Cardiac muscle cell (in vitro differentiated cells and primary cell): ENCODE measurements at regions not wholly inside any gene's neighbourhood (a gene's known extent, or its start where the extent isn't known, plus 50 kb on each side); places are given as distances from the start of the nearest gene placed in this dataset.

ENCODE experiments used
- DNase-seq, 2 donors: peaks; one replicate each; pipeline versions ENCODE4 v3.0.0 to v3.0.0-alpha.2; 2010 to 2017; ENCODE audit warnings: low read depth in 1 of 2, low spot score in 1 of 2
- H3K27ac ChIP-seq: fragments of 200-600 bp; sonication (generic); 2 replicates; pipeline ENCODE4 v1.5.1; 2016
- H3K27me3 ChIP-seq: fragments of 200-600 bp; sonication (generic); 2 replicates; pipeline ENCODE4 v1.6.0; 2016; ENCODE audit warnings: control low read depth
- H3K36me3 ChIP-seq: fragments of 200-600 bp; sonication (generic); 2 replicates; pipeline ENCODE4 v1.5.1; 2016; ENCODE audit warnings: control low read depth
- H3K4me1 ChIP-seq: fragments of 200-600 bp; sonication (generic); 2 replicates; pipeline ENCODE4 v1.8.1; 2017; ENCODE audit warnings: low read depth, mild to moderate bottlenecking, mixed run types
- H3K4me3 ChIP-seq: fragments of 200-600 bp; sonication (generic); 2 replicates; pipeline ENCODE4 v1.5.1; 2016; ENCODE audit warnings: mild to moderate bottlenecking
- H3K9me3 ChIP-seq: fragments of 200-600 bp; sonication (generic); 2 replicates; pipeline ENCODE4 v1.5.1; 2017; ENCODE audit warnings: low read depth, mild to moderate bottlenecking, control low read depth
- CTCF ChIP-seq: IDR thresholded peaks from 2 replicates; pipeline ENCODE4 v1.5.1; 2012; ENCODE audit warnings: low read depth, mild to moderate bottlenecking, low read length

GRCh38 chr16:73172241-73172972 is 124.5 kb upstream of the ZFHX3 start:
- no peaks in the 10 kb centered on the region for H3K27me3 ChIP-seq
- H3K4me3 ChIP-seq, result no peak overlapping the region
- peak; percentile 30 to 97 for DNase-seq
- no peak overlapping the region for H3K27ac ChIP-seq
- no peaks in the 10 kb centered on the region for H3K36me3 ChIP-seq
- no peaks in the 10 kb centered on the region for H3K9me3 ChIP-seq
- peaks cover 8% of the 10 kb centered on the region for H3K4me1 ChIP-seq
- peak; percentile 50 for TF ChIP-seq CTCF

GRCh38 chr16:73171901-73172240 is 123.9 kb upstream of the ZFHX3 start:
- Histone ChIP-seq H3K27ac (no peak overlapping the region), H3K27me3 (no peaks in the 10 kb centered on the region), H3K9me3 (no peaks in the 10 kb centered on the region), H3K36me3 (no peaks in the 10 kb centered on the region), H3K4me1 (peaks cover 8% of the 10 kb centered on the region), H3K4me3 (no peak overlapping the region)
- no peak for DNase-seq
- TF ChIP-seq CTCF, result no peak

- no peaks in the 10 kb centered on the region for H3K27me3 ChIP-seq
- H3K36me3 ChIP-seq, result no peaks in the 10 kb centered on the region
- no peak for TF ChIP-seq CTCF
- no peaks in the 10 kb centered on the region for H3K9me3 ChIP-seq
- no peak overlapping the region for H3K4me3 ChIP-seq
- no peak overlapping the region for H3K27ac ChIP-seq
- H3K4me1 ChIP-seq, result peaks cover 8% of the 10 kb centered on the region
- no peak for DNase-seq
These were observed 123.5 kb upstream of the ZFHX3 start for GRCh38 chr16:73171380-73171779.

- H3K4me3 ChIP-seq, result no peak overlapping the region
- peaks cover 8% of the 10 kb centered on the region for H3K4me1 ChIP-seq
- no peak overlapping the region for H3K27ac ChIP-seq
- no peaks in the 10 kb centered on the region for H3K36me3 ChIP-seq
- H3K27me3 ChIP-seq, result no peaks in the 10 kb centered on the region
- DNase-seq, result no peak
- H3K9me3 ChIP-seq, result no peaks in the 10 kb centered on the region
- no peak for TF ChIP-seq CTCF
These were observed 122.7 kb upstream of the ZFHX3 start for GRCh38 chr16:73170612-73171038.

GRCh38 chr16:73166947-73167550 is 119.1 kb upstream of the ZFHX3 start:
- H3K36me3 ChIP-seq, result no peaks in the 10 kb centered on the region
- peak in 1 of 2 donors; percentile 53 for DNase-seq
- H3K4me1 ChIP-seq, result no peaks in the 10 kb centered on the region
- no peaks in the 10 kb centered on the region for H3K9me3 ChIP-seq
- no peak overlapping the region for H3K4me3 ChIP-seq
- no peak overlapping the region for H3K27ac ChIP-seq
- no peaks in the 10 kb centered on the region for H3K27me3 ChIP-seq
- no peak for TF ChIP-seq CTCF
